ENCODE measurements at regions not wholly inside any gene's neighbourhood (a gene's known extent, or its start where the extent isn't known, plus 50 kb on each side); places are given as distances from the start of the nearest gene placed in this dataset.

GRCh38 chr6:163903541-163903940, 489.0 kb downstream of the QKI start:
- Histone ChIP-seq H2AFZ (ENCODE audit: low read depth, low read length) (no peak overlapping the region), H3K36me3 (ENCODE audit: insufficient read depth, low read length) (no peaks in the 10 kb centered on the region), H3F3A (ENCODE audit: insufficient read depth, low read length, poor library complexity, severe bottlenecking) (no peaks in the 10 kb centered on the region), H4K20me1 (ENCODE audit: insufficient read depth) (no peaks in the 10 kb centered on the region), H3K4me2 (ENCODE audit: low read length) (no peak overlapping the region), H3K27me3 (ENCODE audit: insufficient read depth, low read depth, low read length) (no peaks in the 10 kb centered on the region), H3K79me2 (replicated peaks; ENCODE audit: insufficient read depth, low read length) (no peaks in the 10 kb centered on the region), H3K9ac (ENCODE audit: low read length) (no peak overlapping the region), H3K9me3 (ENCODE audit: low read length) (no peaks in the 10 kb centered on the region), H3K9me2 (ENCODE audit: insufficient read depth, low read length) (no peaks in the 10 kb centered on the region), H3K27ac (ENCODE audit: low read length) (no peak overlapping the region), H3K4me3 (ENCODE audit: low read length) (no peak overlapping the region)
- TF ChIP-seq CTCF (IDR thresholded peaks at IDR 0.05; ENCODE audit: poor library complexity, severe bottlenecking) (no peak), SMC3 (conservative IDR thresholded peaks at IDR 0.05; ENCODE audit: poor library complexity) (no peak), REST (IDR thresholded peaks at IDR 0.05; ENCODE audit: borderline replicate concordance) (no peak), TAF1 (IDR thresholded peaks at IDR 0.05; ENCODE audit: low read depth) (no peak), RAD21 (conservative IDR thresholded peaks at IDR 0.05) (no peak), EP300 (conservative IDR thresholded peaks at IDR 0.05; ENCODE audit: poor library complexity, severe bottlenecking) (no peak), MXI1 (conservative IDR thresholded peaks at IDR 0.05; ENCODE audit: poor library complexity, severe bottlenecking) (no peak), EZH2 (IDR thresholded peaks at IDR 0.05; ENCODE audit: borderline replicate concordance, insufficient read depth, low read length, poor library complexity, severe bottlenecking) (no peak), POLR2AphosphoS5 (IDR thresholded peaks at IDR 0.05) (no peak)

- Histone ChIP-seq H3K27me3 (ENCODE audit: insufficient read depth, low read depth, low read length) (no peaks in the 10 kb centered on the region), H2AFZ (ENCODE audit: low read depth, low read length) (no peak overlapping the region), H3K4me3 (ENCODE audit: low read length) (no peak overlapping the region), H3K9me2 (ENCODE audit: insufficient read depth, low read length) (no peaks in the 10 kb centered on the region), H3K79me2 (replicated peaks; ENCODE audit: insufficient read depth, low read length) (no peaks in the 10 kb centered on the region), H3F3A (ENCODE audit: insufficient read depth, low read length, poor library complexity, severe bottlenecking) (no peaks in the 10 kb centered on the region), H3K4me2 (ENCODE audit: low read length) (no peak overlapping the region), H3K36me3 (ENCODE audit: insufficient read depth, low read length) (no peaks in the 10 kb centered on the region), H4K20me1 (ENCODE audit: insufficient read depth) (no peaks in the 10 kb centered on the region), H3K9ac (ENCODE audit: low read length) (no peak overlapping the region), H3K27ac (ENCODE audit: low read length) (no peak overlapping the region), H3K9me3 (ENCODE audit: low read length) (no peaks in the 10 kb centered on the region)
- no peak for TF ChIP-seq POLR2AphosphoS5 (IDR thresholded peaks at IDR 0.05)
- no peak for TF ChIP-seq SMC3 (conservative IDR thresholded peaks at IDR 0.05; ENCODE audit: poor library complexity)
- TF ChIP-seq CTCF (IDR thresholded peaks at IDR 0.05; ENCODE audit: poor library complexity, severe bottlenecking): no peak
- TF ChIP-seq TAF1 (IDR thresholded peaks at IDR 0.05; ENCODE audit: low read depth): no peak
- no peak for TF ChIP-seq MXI1 (conservative IDR thresholded peaks at IDR 0.05; ENCODE audit: poor library complexity, severe bottlenecking)
- TF ChIP-seq EZH2 (IDR thresholded peaks at IDR 0.05; ENCODE audit: borderline replicate concordance, insufficient read depth, low read length, poor library complexity, severe bottlenecking): no peak
- TF ChIP-seq EP300 (conservative IDR thresholded peaks at IDR 0.05; ENCODE audit: poor library complexity, severe bottlenecking): no peak
- no peak for TF ChIP-seq RAD21 (conservative IDR thresholded peaks at IDR 0.05)
- TF ChIP-seq REST (IDR thresholded peaks at IDR 0.05; ENCODE audit: borderline replicate concordance): no peak
These were observed 488.5 kb downstream of the QKI start for GRCh38 chr6:163902993-163903392.

Data from neural cell (in vitro differentiated cells).